ENCODE measurements at regions not wholly inside any gene's neighbourhood (a gene's known extent, or its start where the extent isn't known, plus 50 kb on each side); places are given as distances from the start of the nearest gene placed in this dataset.

- WGBS, 3 donors: 20 to 39% (median 20%) methylated on average over 7 of the region's 7 CpGs
Measured at GRCh38 chr15:58244536-58244935, 106.4 kb downstream of the AQP9 start.

GRCh38 chr15:58246041-58246440 lies 107.9 kb downstream of the AQP9 start:
- WGBS, 3 donors: 70 to 80% (median 74%) methylated on average over 3 of the region's 3 CpGs
- TF ChIP-seq EP300 (IDR thresholded peaks at IDR 0.05) (no peak), CTCF (IDR thresholded peaks at IDR 0.05) (no peak), POLR2A (IDR thresholded peaks at IDR 0.05) (no peak)
- intact Hi-C loops (cut with DNase I): no loop called here
- Histone ChIP-seq H3K27ac (no peak overlapping the region), H3K4me3 (no peak overlapping the region), H3K27me3 (no peaks in the 10 kb centered on the region), H3K4me1 (ENCODE audit: insufficient read depth) (no peaks in the 10 kb centered on the region), H3K9me3 (no peaks in the 10 kb centered on the region), H3K36me3 (no peaks in the 10 kb centered on the region)
- DNase-seq: no peak

More at GRCh38 chr15:58244536-58244935, 106.4 kb downstream of the AQP9 start:
- DNase-seq: no peak
- Histone ChIP-seq H3K9me3 (no peaks in the 10 kb centered on the region), H3K27me3 (no peaks in the 10 kb centered on the region), H3K4me1 (ENCODE audit: insufficient read depth) (no peaks in the 10 kb centered on the region), H3K36me3 (no peaks in the 10 kb centered on the region), H3K27ac (no peak overlapping the region), H3K4me3 (no peak overlapping the region)
- TF ChIP-seq CTCF (IDR thresholded peaks at IDR 0.05) (no peak), EP300 (IDR thresholded peaks at IDR 0.05) (no peak), POLR2A (IDR thresholded peaks at IDR 0.05) (no peak)
- intact Hi-C loops (cut with DNase I): no loop called here

GRCh38 chr15:58247855-58248842 lies 110.0 kb downstream of the AQP9 start:
- Histone ChIP-seq H3K27ac (no peak overlapping the region), H3K9me3 (no peaks in the 10 kb centered on the region), H3K4me1 (ENCODE audit: insufficient read depth) (no peaks in the 10 kb centered on the region), H3K27me3 (no peaks in the 10 kb centered on the region), H3K36me3 (no peaks in the 10 kb centered on the region), H3K4me3 (no peak overlapping the region)
- DNase-seq: no peak
- intact Hi-C loops (cut with DNase I): no loop called here
- 89 to 90% (median 89%) methylated on average over 20 of the region's 20 CpGs for WGBS, 3 donors
- TF ChIP-seq CTCF (IDR thresholded peaks at IDR 0.05): no peak

- no peak overlapping the region for H3K4me3 ChIP-seq
- H3K27ac ChIP-seq: no peak overlapping the region
- intact Hi-C loops (cut with DNase I): no loop called here
- no peak for DNase-seq
- no peaks in the 10 kb centered on the region for H3K9me3 ChIP-seq
- TF ChIP-seq POLR2A (IDR thresholded peaks at IDR 0.05) (no peak), EP300 (IDR thresholded peaks at IDR 0.05) (no peak), CTCF (IDR thresholded peaks at IDR 0.05) (no peak)
- no peaks in the 10 kb centered on the region for H3K4me1 ChIP-seq (ENCODE audit: insufficient read depth)
- H3K27me3 ChIP-seq: no peaks in the 10 kb centered on the region
- 49 to 53% (median 50%) methylated on average over 8 of the region's 8 CpGs for WGBS, 3 donors
- H3K36me3 ChIP-seq: no peaks in the 10 kb centered on the region
Measured at GRCh38 chr15:58249646-58250312, 111.6 kb downstream of the AQP9 start.

All from ovary (tissue), 7 donors.